ENCODE measurements at regions not wholly inside any gene's neighbourhood (a gene's known extent, or its start where the extent isn't known, plus 50 kb on each side); places are given as distances from the start of the nearest gene placed in this dataset.
"Not testable (repeated sequence)": the region's sequence is repeated elsewhere in the genome, so short reads cannot be mapped to it uniquely, and the experiment has no call there.

DNA sequence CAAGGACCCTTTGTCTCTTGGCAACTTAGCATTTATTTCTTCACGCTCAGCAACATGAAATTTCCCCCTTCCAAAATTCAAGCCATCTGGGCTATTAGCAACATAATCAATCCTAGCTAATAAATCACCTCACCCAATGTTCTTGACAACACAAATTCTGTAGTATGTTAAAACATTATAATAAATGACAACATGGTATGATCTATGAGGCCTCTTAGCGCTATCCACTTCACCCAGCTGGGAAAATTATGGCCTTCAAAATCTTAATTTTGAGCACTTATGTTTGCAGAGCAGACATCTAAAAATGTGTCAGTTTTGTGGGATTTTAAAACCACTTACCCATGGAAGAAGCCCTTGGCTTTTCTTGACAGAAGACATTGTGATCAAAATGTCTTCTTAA, 181.9 kb downstream of the HDGFL1 start:
- no peak for DNase-seq

DNA sequence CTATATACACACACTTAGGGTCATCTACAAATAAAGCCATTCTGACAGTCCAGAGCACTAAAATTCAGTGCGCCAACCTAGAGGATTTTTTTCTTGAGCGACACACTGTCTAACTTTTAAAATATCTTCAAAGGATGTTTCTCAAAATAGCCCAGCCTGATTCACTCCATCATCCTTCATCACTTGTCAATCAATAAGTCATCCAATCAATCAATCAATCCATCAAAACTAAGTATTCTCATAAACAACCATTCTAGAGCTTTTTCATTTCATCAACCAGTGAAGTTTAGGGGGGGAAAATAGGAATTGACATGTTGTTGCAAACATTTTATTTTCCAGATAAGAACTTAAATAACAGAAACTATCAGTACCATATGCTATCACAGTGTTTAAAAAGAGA, 183.2 kb downstream of the HDGFL1 start:
- DNase-seq = no peak

- DNase-seq = no peak
Observed at GRCh38 chr6:22754061-22754460, 184.7 kb downstream of the HDGFL1 start.

- DNase-seq = no peak
Observed at GRCh38 chr6:22755605-22756004, 186.2 kb downstream of the HDGFL1 start.

DNA sequence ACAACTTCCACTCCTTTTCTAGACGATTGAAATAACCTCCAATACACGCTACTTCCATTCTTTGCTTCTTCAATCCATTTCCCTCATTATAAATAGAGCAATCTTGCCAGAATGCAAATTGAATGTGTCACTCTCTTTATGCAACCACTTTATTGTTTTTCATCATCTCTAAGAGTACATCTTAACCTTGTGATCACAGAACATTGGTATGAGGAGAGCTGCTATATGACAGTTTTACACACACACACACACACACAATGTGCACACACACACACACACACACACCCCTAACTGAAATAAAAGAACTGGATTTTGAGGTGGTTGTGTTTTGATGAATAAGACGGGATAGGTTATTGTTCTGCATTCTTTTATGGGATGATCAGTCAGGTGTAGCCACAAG, 187.0 kb downstream of the HDGFL1 start:
- DNase-seq = no peak

DNA sequence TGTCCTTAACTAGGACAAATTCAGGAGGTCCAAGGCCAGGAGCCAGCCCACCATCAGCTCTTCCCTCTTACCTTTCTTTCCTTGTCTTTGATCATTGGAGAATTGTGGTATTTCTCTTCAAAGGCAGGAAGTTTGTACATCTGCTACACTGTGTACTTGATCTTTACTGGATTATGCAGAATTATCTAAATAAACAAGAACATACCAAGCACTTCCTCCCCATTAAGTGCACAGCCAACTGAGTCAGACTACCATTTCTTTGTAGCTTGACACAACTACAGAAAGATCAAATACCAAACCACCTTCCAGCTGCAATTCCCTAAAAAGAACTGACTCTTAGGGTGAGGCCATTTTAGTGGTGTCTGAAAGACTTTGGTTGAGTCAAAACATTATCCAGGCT, 195.1 kb downstream of the HDGFL1 start:
- no peak for DNase-seq

DNA sequence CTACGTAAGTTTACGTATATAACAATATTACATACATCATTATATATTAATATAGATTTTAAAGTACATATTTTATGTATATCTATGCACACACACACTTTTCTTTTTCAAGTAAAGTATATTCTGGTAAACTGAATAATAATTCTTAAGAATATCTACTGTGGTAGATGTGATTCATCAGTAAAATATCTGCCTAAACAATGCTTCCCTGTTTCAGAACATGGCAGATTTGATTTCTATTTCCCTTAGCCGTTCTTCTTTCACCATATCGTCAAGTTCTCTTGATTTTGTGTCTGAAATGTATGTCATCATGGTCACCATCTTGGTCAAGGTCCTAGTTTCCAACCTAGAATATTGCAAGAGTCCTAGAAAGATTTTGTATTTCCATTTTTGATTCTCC, 195.6 kb downstream of the HDGFL1 start:
- no peak for DNase-seq

GRCh38 chr6:22766979-22767378, 197.6 kb downstream of the HDGFL1 start:
- no peak for DNase-seq

DNA sequence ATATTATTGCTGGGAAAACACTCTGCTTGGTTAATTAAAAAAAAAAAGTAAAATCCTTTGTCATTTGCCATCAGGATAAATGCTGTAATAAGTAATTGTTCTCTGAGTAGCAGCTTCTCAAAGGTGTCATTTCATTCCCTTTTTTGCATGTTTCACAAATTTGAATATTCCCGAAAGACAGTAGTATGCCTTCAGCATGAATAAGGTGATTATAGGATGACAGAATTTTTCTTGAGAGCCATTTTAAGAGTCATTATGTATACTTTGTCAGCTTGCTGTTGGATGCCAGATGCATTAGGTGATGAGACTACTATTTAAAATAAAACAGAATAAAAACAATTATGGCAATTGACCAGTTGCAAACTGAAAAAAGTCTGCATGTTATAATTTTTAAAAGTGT, 200.7 kb downstream of the HDGFL1 start:
- no peak for DNase-seq

DNA sequence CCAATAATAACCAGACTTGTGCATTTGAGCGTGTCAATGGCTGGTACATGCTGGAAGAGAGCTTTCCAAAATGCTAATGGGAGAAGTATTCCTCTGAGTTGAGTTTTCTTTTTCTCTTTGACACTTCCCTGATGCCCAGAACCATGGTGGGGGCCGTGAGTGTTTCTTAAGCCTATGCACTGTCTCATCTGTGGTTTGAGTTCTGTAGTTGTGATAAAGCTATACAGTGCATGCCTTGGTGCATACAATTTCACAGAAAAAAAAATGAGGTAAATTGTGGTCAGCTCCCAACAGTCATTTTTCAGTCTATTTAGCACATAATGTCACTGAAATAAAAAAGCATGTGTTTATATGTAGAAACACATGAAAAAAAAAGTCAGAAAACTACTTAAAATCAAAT, 204.8 kb downstream of the HDGFL1 start:
- no peak for DNase-seq

DNA sequence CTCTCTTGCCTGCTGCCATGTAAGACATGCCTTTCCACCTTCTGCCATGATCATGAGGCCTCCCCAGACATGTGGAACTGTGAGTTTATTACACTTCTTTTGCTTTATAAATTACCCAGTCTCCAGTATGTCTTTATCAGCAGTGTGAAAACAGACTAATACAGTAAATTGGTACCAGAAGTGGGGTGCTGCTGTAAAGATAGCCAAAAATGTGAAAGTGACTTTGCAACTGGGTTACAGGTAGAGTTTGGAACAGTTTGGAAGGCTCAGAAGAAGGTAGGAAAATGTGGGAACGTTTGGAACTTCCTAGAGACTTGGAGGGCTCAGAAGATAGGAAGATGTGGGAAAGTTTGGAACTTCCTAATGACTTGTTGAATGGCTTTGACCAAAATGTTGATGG, 209.1 kb downstream of the HDGFL1 start:
- DNase-seq = not testable (repeated sequence)

DNA sequence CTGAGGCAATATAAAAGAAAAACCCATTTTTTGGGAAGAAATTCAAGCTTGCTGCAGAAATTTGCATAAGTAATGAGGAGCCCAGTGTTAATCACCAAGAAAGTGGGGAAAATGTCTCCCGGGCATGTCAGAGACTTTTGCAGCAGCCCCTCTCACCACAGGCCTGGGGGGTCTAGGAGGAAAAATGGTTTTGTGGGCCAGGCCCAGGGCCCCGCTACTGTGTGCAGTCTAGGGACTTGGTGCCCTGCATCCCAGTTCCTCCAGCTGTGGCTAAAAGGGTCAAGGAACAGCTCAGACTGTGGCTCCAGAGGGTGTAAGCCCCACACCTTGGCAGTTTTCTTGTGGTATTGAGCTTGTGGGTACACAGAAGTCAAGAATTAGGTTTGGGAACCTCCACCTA, 209.7 kb downstream of the HDGFL1 start:
- DNase-seq = no peak

- no peak for DNase-seq
Observed at GRCh38 chr6:22783931-22784330, 214.6 kb downstream of the HDGFL1 start.

GRCh38 chr6:22784601-22785410, 215.4 kb downstream of the HDGFL1 start:
- no peak for DNase-seq

- no peak for DNase-seq
Observed at GRCh38 chr6:22788038-22788437, 218.7 kb downstream of the HDGFL1 start.

DNA sequence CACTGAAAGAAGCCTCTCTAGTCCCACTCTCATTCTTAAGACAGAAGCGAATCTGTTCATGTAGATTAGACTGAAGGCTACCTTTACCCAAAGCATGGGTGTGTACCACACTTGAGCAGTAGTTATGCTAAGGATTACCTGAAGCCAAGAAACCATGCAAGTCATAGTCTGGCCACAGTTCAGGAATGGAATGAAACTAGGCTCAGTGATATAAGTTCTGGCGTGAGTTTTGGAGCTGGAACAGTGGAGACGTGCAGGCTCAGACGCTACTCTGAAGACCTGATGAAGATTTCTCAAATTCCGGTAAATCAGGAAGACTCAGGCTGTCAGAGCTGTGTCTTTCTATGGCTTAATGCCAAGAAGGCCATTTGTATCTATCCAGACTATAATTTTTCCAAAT, 219.9 kb downstream of the HDGFL1 start:
- DNase-seq = no peak

- DNase-seq = no peak
Observed at GRCh38 chr6:22794844-22795243, 225.5 kb downstream of the HDGFL1 start.

DNA sequence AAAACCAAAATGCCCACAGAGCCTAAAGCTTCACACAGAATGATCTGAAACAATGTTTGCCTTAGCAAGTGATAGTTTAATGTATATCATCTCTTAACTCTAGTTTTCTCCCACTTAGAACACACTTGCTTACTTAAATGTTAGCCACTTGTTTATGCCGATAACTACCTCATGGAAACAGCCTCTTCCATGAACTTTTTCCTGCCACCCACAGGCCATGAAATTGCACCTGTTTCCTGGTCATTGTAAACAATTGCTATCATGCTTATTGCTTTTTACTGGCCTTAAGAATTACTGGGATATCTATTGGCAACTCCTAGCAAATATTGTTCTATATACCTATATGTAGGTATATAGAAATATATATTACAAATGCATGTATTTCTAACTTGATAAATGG, 231.1 kb downstream of the HDGFL1 start:
- no peak for DNase-seq

- no peak for DNase-seq
Observed at GRCh38 chr6:22801831-22802230, 232.5 kb downstream of the HDGFL1 start.

- DNase-seq = no peak
Observed at GRCh38 chr6:22804620-22805261, 235.4 kb downstream of the HDGFL1 start.

GRCh38 chr6:22807261-22807660, 237.9 kb downstream of the HDGFL1 start:
- DNase-seq = no peak

DNA sequence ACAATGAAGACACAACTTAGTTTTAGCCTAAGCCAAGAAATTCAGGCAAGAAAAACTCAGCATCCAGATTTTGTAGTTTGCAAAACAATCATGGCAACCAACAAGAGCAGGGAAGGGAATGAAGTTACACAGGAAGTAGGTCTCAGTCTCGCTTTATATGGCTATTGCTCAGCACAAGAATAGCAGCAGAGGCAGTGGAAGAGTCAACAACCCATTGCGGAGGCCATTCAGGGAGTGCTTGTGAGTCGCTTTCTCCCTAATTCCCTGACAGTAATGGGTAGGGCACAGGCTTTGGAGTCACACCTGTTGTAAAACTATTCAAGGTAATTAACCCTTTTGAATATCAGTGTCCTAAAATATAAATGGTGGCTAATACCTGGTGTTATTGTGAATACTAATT, 238.5 kb downstream of the HDGFL1 start:
- DNase-seq = no peak

DNA sequence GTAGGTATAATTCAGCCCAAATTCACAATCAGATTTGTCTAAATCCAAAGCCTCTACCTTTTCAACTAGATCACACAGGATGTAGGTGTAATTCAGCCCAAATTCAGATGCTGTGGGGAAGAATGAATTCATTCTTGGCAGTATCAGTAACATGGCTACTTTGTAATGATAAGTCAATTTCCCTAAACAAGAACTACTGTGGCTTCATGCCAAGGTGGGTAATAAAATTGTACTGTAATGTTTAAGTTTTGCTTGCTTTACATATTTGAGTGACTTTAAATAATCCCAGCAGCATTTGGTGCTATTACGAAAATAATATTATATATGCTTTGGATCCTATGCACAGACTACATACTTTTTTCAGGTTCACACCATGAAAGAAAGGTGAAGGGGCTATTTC, 239.1 kb downstream of the HDGFL1 start:
- no peak for DNase-seq

- no peak for DNase-seq
Observed at GRCh38 chr6:22809370-22809769, 240.0 kb downstream of the HDGFL1 start.

DNA sequence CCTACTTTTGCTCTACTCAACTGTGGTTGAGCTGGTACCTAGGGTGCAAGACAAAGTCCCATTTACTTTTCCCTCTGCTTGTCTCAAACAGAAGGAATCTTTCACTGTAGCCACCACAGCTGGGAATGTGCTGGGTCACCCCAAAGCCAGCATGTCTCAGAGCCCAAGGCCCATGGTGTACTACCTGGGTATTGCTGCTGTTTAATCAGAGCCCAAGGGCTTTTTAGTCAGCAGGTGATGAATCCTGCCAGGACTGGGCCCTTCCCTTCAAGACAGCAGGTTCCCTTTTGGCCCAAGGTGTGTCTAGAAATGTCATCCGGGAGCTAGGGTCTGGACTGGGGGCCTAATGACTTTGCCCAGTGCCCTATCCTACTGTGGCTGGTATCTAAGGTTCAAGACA, 249.8 kb downstream of the HDGFL1 start:
- DNase-seq = no peak

Measured in CD4-positive, alpha-beta T cell treated with Interleukin-21 for 1 hour (primary cell).